HCT116 (cell line): ENCODE measurements at regions not wholly inside any gene's neighbourhood (a gene's known extent, or its start where the extent isn't known, plus 50 kb on each side); places are given as distances from the start of the nearest gene placed in this dataset.

ENCODE experiments used
- CTCF ChIP-seq, 3 experiments: fragments of 200-600 bp in 1 of 3; sonication (generic) in 1 of 3; IDR thresholded peaks in 2 of 3; conservative IDR thresholded peaks in 1 of 3; 2 replicates each; pipeline ENCODE4 v1.5.1; 2012 to 2017; ENCODE audit warnings: low read depth in 2 of 3, low read length in 2 of 3, antibody characterized with exemption in 1 of 3, borderline replicate concordance in 1 of 3, control low read depth in 1 of 3, mild to moderate bottlenecking in 1 of 3, mixed read lengths in 1 of 3, mixed run types in 1 of 3, moderate library complexity in 1 of 3; ENCODE audit not compliant: insufficient read depth in 1 of 3
- EGR1 ChIP-seq: IDR thresholded peaks from 2 replicates; pipeline ENCODE4 v1.6.1; 2012; ENCODE audit warnings: low read depth
- EZH2 ChIP-seq: fragments of 200-600 bp; sonication (generic); IDR thresholded peaks from 2 replicates; pipeline ENCODE4 v1.6.1; 2017; ENCODE audit warnings: antibody characterized with exemption, mixed run types
- POLR2A ChIP-seq: IDR thresholded peaks from 2 replicates; pipeline ENCODE4 v1.7.0; 2011; ENCODE audit warnings: borderline replicate concordance; ENCODE audit not compliant: insufficient read depth, insufficient read length; ENCODE audit errors: extremely low read depth
- POLR2AphosphoS5 ChIP-seq: IDR thresholded peaks from 2 replicates; pipeline ENCODE4 v1.6.1; 2011; ENCODE audit warnings: mild to moderate bottlenecking, low read depth, low read length, moderate library complexity
- RAD21 ChIP-seq: IDR thresholded peaks from 2 replicates; pipeline ENCODE4 v1.6.1; 2012; ENCODE audit warnings: low read depth, mild to moderate bottlenecking
- SP1 ChIP-seq: IDR thresholded peaks from 2 replicates; pipeline ENCODE4 v1.6.1; 2012; ENCODE audit warnings: low read depth
- ZFX ChIP-seq: fragments of 450-650 bp; IDR thresholded peaks from 2 replicates; pipeline ENCODE4 v1.6.1; 2017
- ZNF274 ChIP-seq: fragments of 200-500 bp; sonication (Bioruptor generic); IDR thresholded peaks from 2 replicates; pipeline ENCODE4 v1.6.1; 2014; ENCODE audit warnings: mild to moderate bottlenecking, low read depth, low read length, inconsistent platforms

GRCh38 chr3:18288243-18288642, 136.9 kb downstream of the SATB1 start:
- no peak for TF ChIP-seq ZNF274
- TF ChIP-seq CTCF (IDR thresholded peaks at IDR 0.05 in 2 of 3, conservative IDR thresholded peaks at IDR 0.05 in 1 of 3; ENCODE audit: borderline replicate concordance in 1 of 3, insufficient read depth in 1 of 3, low read depth in 2 of 3, low read length in 2 of 3), result no peak
- no peak for TF ChIP-seq POLR2AphosphoS5
- no peak for TF ChIP-seq EGR1
- no peak for TF ChIP-seq SP1
- TF ChIP-seq EZH2, result no peak
- TF ChIP-seq POLR2A, result no peak
- no peak for TF ChIP-seq RAD21
- no peak for TF ChIP-seq ZFX
